B cell (primary cell): ENCODE measurements at regions not wholly inside any gene's neighbourhood (a gene's known extent, or its start where the extent isn't known, plus 50 kb on each side); places are given as distances from the start of the nearest gene placed in this dataset.

Source experiments
- EZH2 ChIP-seq: IDR thresholded peaks from 2 replicates; pipeline ENCODE4 v1.6.1; 2012; ENCODE audit warnings: borderline replicate concordance, low read depth, mild to moderate bottlenecking, moderate library complexity, low read length; ENCODE audit not compliant: insufficient read depth, poor library complexity, severe bottlenecking
- TF ChIP-seq, protein P1 (sequence below): fragments of 200-600 bp; IDR thresholded peaks from one replicate; pipeline ENCODE4 v1.8.0; 2022; ENCODE audit warnings: antibody characterized with exemption, mild to moderate bottlenecking

DNA sequence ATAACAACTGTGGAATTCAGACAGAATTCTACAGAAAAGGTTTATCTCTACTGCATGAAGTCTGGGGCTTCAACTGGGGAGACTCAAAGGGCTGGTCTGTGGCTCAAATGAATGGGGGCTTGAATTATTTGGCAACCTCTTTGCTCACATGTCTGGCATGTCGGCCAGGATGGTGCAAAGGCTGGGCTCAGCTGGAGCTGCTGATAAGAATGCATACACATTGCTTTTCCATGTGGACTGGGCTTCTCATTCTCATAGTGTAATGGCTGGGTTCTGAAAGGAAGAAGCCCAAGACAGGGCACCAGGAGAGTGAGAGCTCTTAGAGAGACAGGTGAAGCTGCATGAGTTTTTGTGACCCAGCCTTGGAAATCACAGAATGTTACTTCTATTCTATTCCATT is 194.3 kb upstream of the SGO1 start:
- TF ChIP-seq, protein P1, sequence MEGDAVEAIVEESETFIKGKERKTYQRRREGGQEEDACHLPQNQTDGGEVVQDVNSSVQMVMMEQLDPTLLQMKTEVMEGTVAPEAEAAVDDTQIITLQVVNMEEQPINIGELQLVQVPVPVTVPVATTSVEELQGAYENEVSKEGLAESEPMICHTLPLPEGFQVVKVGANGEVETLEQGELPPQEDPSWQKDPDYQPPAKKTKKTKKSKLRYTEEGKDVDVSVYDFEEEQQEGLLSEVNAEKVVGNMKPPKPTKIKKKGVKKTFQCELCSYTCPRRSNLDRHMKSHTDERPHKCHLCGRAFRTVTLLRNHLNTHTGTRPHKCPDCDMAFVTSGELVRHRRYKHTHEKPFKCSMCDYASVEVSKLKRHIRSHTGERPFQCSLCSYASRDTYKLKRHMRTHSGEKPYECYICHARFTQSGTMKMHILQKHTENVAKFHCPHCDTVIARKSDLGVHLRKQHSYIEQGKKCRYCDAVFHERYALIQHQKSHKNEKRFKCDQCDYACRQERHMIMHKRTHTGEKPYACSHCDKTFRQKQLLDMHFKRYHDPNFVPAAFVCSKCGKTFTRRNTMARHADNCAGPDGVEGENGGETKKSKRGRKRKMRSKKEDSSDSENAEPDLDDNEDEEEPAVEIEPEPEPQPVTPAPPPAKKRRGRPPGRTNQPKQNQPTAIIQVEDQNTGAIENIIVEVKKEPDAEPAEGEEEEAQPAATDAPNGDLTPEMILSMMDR, result no peak
- no peak for TF ChIP-seq EZH2
